GM21737 (cell line): ENCODE measurements at regions not wholly inside any gene's neighbourhood (a gene's known extent, or its start where the extent isn't known, plus 50 kb on each side); places are given as distances from the start of the nearest gene placed in this dataset.
A peak's percentile ranks its signal among the peaks of the same experiment; 100 is the strongest.
"Not testable (repeated sequence)": the region's sequence is repeated elsewhere in the genome, so short reads cannot be mapped to it uniquely, and the experiment has no call there.

Experiments
- ATAC-seq: cut with Tn5 transposase; IDR thresholded peaks from one replicate; pipeline ENCODE4 v1.9.1; 2021; ENCODE audit warnings: mild to moderate bottlenecking, moderate library complexity; ENCODE audit not compliant: unreplicated experiment

GRCh38 chr2:47728551-47728950, 54.4 kb upstream of the MSH6 start:
- ATAC-seq: no peak

- ATAC-seq: no peak
These were observed 55.0 kb upstream of the MSH6 start for GRCh38 chr2:47727956-47728355.

- ATAC-seq: not testable (repeated sequence)
These were observed 56.0 kb upstream of the MSH6 start for GRCh38 chr2:47726978-47727377.

- ATAC-seq: no peak
These were observed 57.1 kb upstream of the MSH6 start for GRCh38 chr2:47725808-47726207.

GRCh38 chr2:47724221-47724981, 58.5 kb upstream of the MSH6 start:
- peak; percentile 83 for ATAC-seq

GRCh38 chr2:47721296-47721695, 61.6 kb upstream of the MSH6 start:
- no peak for ATAC-seq

- ATAC-seq: no peak
These were observed 62.4 kb upstream of the MSH6 start for GRCh38 chr2:47720559-47720958.

- ATAC-seq: no peak
These were observed 62.9 kb upstream of the MSH6 start for GRCh38 chr2:47720036-47720435.

- ATAC-seq: peak; percentile 49
These were observed 63.8 kb upstream of the MSH6 start for GRCh38 chr2:47719099-47719498.

- not testable (repeated sequence) for ATAC-seq
These were observed 66.6 kb upstream of the MSH6 start for GRCh38 chr2:47716307-47716706.

- no peak for ATAC-seq
These were observed 67.4 kb upstream of the MSH6 start for GRCh38 chr2:47715552-47715951.

- peak; percentile 65 for ATAC-seq
These were observed 74.0 kb upstream of the MSH6 start for GRCh38 chr2:47708801-47709499.

GRCh38 chr2:47704287-47704686, 78.7 kb upstream of the MSH6 start:
- ATAC-seq: no peak

GRCh38 chr2:47699533-47700215, 83.3 kb upstream of the MSH6 start:
- ATAC-seq: no peak

- not testable (repeated sequence) for ATAC-seq
These were observed 84.4 kb upstream of the MSH6 start for GRCh38 chr2:47698436-47698972.

- not testable (repeated sequence) for ATAC-seq
These were observed 85.1 kb upstream of the MSH6 start for GRCh38 chr2:47697681-47698435.

GRCh38 chr2:47697000-47697601, 85.8 kb upstream of the MSH6 start:
- peak; percentile 78 for ATAC-seq

GRCh38 chr2:47696478-47696831, 86.5 kb upstream of the MSH6 start:
- ATAC-seq: no peak

- ATAC-seq: no peak
These were observed 87.0 kb upstream of the MSH6 start for GRCh38 chr2:47695800-47696477.

- not testable (repeated sequence) for ATAC-seq
These were observed 88.5 kb upstream of the MSH6 start for GRCh38 chr2:47694451-47694850.
